MCF 10A (cell line): ENCODE measurements at regions not wholly inside any gene's neighbourhood (a gene's known extent, or its start where the extent isn't known, plus 50 kb on each side); places are given as distances from the start of the nearest gene placed in this dataset.

Source experiments
- BruUV-seq: library from RNA; stranded (reverse); fragments of 400-500 nt; replicated peaks from 2 replicates; lab custom pipeline; 2021; lab: Mats Ljungman, UMichigan
- CTCF ChIA-PET: fragments of 300-600 bp; sonication (Branson Sonifier 250); formaldehyde crosslinking; extraction: SDS; loops from one replicate; lab custom pipeline; 2021; ENCODE audit warnings: antibody characterized with exemption, inconsistent platforms; lab: Yijun Ruan, JAX
- POLR2A ChIA-PET: fragments of 300-600, 350-650 bp; sonication (Branson Sonifier 250); formaldehyde crosslinking; extraction: SDS; loops from one replicate; lab custom pipeline; 2020; ENCODE audit warnings: antibody characterized with exemption, inconsistent platforms; lab: Yijun Ruan, JAX
- DNase-seq: peaks from one replicate; pipeline ENCODE4 v3.0.0-alpha.2; 2018; ENCODE audit not compliant: unreplicated experiment
- H3K27ac Mint-ChIP-seq: one replicate; pipeline ENCODE4 v1.8.0; 2022; ENCODE audit warnings: mild to moderate bottlenecking, low read depth, mixed read lengths; ENCODE audit not compliant: unreplicated experiment
- H3K27me3 Mint-ChIP-seq: one replicate; pipeline ENCODE4 v1.8.0; 2022; ENCODE audit warnings: mixed read lengths; ENCODE audit not compliant: insufficient read depth, unreplicated experiment
- H3K36me3 Mint-ChIP-seq: one replicate; pipeline ENCODE4 v1.8.0; 2022; ENCODE audit warnings: mild to moderate bottlenecking, moderate library complexity, mixed read lengths; ENCODE audit not compliant: insufficient read depth, unreplicated experiment
- H3K4me1 Mint-ChIP-seq: one replicate; pipeline ENCODE4 v1.8.0; 2022; ENCODE audit warnings: mixed read lengths; ENCODE audit not compliant: insufficient read depth, unreplicated experiment
- H3K4me3 Mint-ChIP-seq: one replicate; pipeline ENCODE4 v1.8.0; 2022; ENCODE audit warnings: mild to moderate bottlenecking, moderate library complexity, mixed read lengths; ENCODE audit not compliant: unreplicated experiment
- H3K9me3 Mint-ChIP-seq: one replicate; pipeline ENCODE4 v1.8.0; 2022; ENCODE audit warnings: mixed read lengths; ENCODE audit not compliant: unreplicated experiment
- intact Hi-C: fragments of 100-400 bp; cut with micrococcal nuclease; formaldehyde crosslinking; loops from 2 replicates; pipeline ENCODE4 v1.14.1; 2022
- TF ChIP-seq, protein P1 (sequence below): fragments of 200-600 bp; IDR thresholded peaks from one replicate; pipeline ENCODE4 v1.8.0; 2022; ENCODE audit warnings: antibody characterized with exemption, mild to moderate bottlenecking; ENCODE audit not compliant: unreplicated experiment

DNA sequence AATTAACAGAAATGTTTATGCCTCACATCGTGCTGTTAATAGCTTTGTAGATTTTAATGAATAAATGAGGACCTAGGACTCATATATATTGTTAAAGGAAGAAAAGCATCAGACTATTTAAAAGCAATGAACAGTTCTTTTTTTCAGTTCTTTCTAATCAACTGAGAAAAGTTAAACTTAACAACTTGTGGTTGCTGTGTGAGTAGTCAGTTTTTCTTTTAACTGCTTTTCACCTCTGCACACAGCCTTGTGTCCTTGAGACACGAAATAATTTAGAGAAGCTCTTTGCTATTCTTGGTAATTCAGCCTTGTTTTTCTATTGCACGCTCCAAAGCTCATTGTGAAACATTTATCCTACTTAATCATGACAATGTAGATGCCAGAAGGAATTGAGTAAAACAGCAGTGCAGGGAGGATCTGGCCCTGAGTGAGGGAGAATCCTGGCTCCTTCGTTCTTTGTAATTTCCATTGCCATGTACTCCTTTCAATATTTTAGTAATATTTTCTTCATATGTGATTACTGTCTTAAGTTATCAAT is 499.0 kb downstream of the PYDC2 start:
- TF ChIP-seq, protein P1, sequence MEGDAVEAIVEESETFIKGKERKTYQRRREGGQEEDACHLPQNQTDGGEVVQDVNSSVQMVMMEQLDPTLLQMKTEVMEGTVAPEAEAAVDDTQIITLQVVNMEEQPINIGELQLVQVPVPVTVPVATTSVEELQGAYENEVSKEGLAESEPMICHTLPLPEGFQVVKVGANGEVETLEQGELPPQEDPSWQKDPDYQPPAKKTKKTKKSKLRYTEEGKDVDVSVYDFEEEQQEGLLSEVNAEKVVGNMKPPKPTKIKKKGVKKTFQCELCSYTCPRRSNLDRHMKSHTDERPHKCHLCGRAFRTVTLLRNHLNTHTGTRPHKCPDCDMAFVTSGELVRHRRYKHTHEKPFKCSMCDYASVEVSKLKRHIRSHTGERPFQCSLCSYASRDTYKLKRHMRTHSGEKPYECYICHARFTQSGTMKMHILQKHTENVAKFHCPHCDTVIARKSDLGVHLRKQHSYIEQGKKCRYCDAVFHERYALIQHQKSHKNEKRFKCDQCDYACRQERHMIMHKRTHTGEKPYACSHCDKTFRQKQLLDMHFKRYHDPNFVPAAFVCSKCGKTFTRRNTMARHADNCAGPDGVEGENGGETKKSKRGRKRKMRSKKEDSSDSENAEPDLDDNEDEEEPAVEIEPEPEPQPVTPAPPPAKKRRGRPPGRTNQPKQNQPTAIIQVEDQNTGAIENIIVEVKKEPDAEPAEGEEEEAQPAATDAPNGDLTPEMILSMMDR = no peak
- Mint-ChIP-seq H3K4me3 (no peak overlapping the region), H3K27me3 (no peaks in the 10 kb centered on the region), H3K27ac (peak overlapping the region; percentile 23), H3K4me1 (no peaks in the 10 kb centered on the region), H3K36me3 (no peaks in the 10 kb centered on the region), H3K9me3 (no peaks in the 10 kb centered on the region)
- intact Hi-C loops = no loop called here
- DNase-seq = peak; percentile 19
- BruUV-seq = no TSS peak
- CTCF ChIA-PET = interaction anchor here (0.6 to 0.7 kb wide), 2 partner anchors 462 to 473 kb away, joined by 3 to 4 read pairs; no protein-coding TSS in a partner anchor
- POLR2A ChIA-PET = interaction anchor here (0.6 to 1.1 kb wide), 4 partner anchors 13 to 393 kb away, joined by 3 read pairs; no protein-coding TSS in a partner anchor

DNA sequence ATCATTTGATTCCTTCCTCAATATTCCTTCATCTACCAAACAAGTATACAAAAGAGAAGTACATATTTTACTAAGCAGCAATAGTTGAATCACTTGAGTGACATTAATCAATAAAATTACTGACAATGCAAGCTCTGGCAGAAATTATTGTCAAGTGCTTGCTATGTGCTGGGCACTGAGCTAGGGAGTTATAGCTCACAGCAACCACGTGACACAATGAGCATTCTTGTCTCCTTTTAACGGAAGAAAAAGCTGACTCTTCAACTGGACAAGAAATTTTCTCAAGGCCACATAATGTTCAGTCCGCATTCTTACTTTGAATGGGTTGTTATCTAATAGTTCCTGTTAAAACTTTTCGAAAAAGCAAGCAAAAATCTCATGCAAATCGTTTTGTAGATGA is 500.1 kb downstream of the PYDC2 start:
- intact Hi-C loops = no loop called here
- H3K4me1 Mint-ChIP-seq = no peaks in the 10 kb centered on the region
- ChIA-PET POLR2A (no interaction called here), CTCF (interaction anchor here (0.6 to 0.7 kb wide), 2 partner anchors 127 to 245 kb away, joined by 3 to 4 read pairs; no protein-coding TSS in a partner anchor)
- H3K4me3 Mint-ChIP-seq = no peak overlapping the region
- H3K27me3 Mint-ChIP-seq = no peaks in the 10 kb centered on the region
- no TSS peak for BruUV-seq
- no peak overlapping the region for H3K27ac Mint-ChIP-seq
- DNase-seq = no peak
- no peaks in the 10 kb centered on the region for H3K36me3 Mint-ChIP-seq
- TF ChIP-seq, protein P1 = no peak
- no peaks in the 10 kb centered on the region for H3K9me3 Mint-ChIP-seq

DNA sequence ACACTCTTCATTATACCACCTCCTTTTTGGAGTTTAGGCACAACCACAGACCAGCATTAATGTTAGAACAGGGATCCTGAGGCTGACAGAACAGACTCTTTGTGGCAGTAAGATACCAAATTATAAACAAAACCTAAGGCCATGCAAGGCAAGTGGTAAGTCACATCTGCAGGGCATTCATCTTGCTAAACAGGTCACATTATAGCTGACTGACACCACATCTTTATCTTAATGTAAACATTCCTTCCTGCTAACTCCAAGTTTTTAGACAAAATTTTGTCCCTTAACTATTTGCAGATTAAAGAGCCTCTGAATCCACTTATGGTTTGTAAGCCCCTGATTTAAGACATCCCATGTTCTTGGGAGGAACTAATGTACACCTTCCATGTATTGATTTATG is 500.6 kb downstream of the PYDC2 start:
- POLR2A ChIA-PET = no interaction called here
- Mint-ChIP-seq H3K4me1 (no peaks in the 10 kb centered on the region), H3K4me3 (no peak overlapping the region), H3K36me3 (no peaks in the 10 kb centered on the region), H3K27ac (no peak overlapping the region), H3K9me3 (no peaks in the 10 kb centered on the region), H3K27me3 (no peaks in the 10 kb centered on the region)
- BruUV-seq = no TSS peak
- no peak for DNase-seq
- intact Hi-C loops = no loop called here
- CTCF ChIA-PET = no interaction called here
- TF ChIP-seq, protein P1 = no peak

GRCh38 chr3:191962324-191962723 is 501.4 kb downstream of the PYDC2 start:
- POLR2A ChIA-PET = no interaction called here
- CTCF ChIA-PET = interaction anchor here (0.6 kb wide), 1 partner anchor 517 kb away, joined by 3 read pairs; no protein-coding TSS in a partner anchor
- Mint-ChIP-seq H3K4me3 (no peak overlapping the region), H3K9me3 (no peaks in the 10 kb centered on the region), H3K27ac (no peak overlapping the region), H3K36me3 (no peaks in the 10 kb centered on the region), H3K27me3 (no peaks in the 10 kb centered on the region), H3K4me1 (no peaks in the 10 kb centered on the region)
- BruUV-seq = no TSS peak
- TF ChIP-seq, protein P1 = no peak
- intact Hi-C loops = no loop called here
- no peak for DNase-seq
